ENCODE measurements at regions not wholly inside any gene's neighbourhood (a gene's known extent, or its start where the extent isn't known, plus 50 kb on each side); places are given as distances from the start of the nearest gene placed in this dataset.

- no peak for DNase-seq (ENCODE audit: low read depth in 1 of 2, low spot score in 2 of 2)
- Histone ChIP-seq H3K4ac (replicated peaks; ENCODE audit: insufficient read length, low read depth, low read length) (no peak overlapping the region), H2BK15ac (ENCODE audit: low read length) (no peak overlapping the region), H3K4me3 (ENCODE audit: extremely low read depth in 1 of 4, insufficient read depth in 2 of 4, low read depth in 3 of 4, low read length in 4 of 4) (no peak overlapping the region), H2BK120ac (replicated peaks; ENCODE audit: low read depth, low read length) (no peak overlapping the region), H4K91ac (replicated peaks; ENCODE audit: insufficient read length, low read length) (no peak overlapping the region), H3K79me2 (ENCODE audit: control insufficient read depth in 1 of 2, insufficient read depth in 2 of 2, low read length in 2 of 2) (no peaks in the 10 kb centered on the region), H3K36me3 (ENCODE audit: control insufficient read depth in 2 of 4, insufficient read depth in 4 of 4, low read length in 3 of 4) (no peaks in the 10 kb centered on the region), H3K4me1 (replicated peaks in 1 of 4; ENCODE audit: control insufficient read depth in 3 of 4, insufficient read depth in 4 of 4, low read length in 3 of 4) (peaks cover 3 to 15% (median 12%) of the 10 kb centered on the region in 4 experiments; a peak in 6 of 7 replicates), H2AK5ac (ENCODE audit: low read depth, low read length) (no peak overlapping the region), H3K56ac (replicated peaks; ENCODE audit: insufficient read length, low read depth, low read length) (no peak overlapping the region), H3K18ac (ENCODE audit: extremely low read depth, low read length) (no peak overlapping the region), H3K23ac (ENCODE audit: insufficient read length) (no peak overlapping the region), H4K5ac (ENCODE audit: insufficient read length, low read depth, low read length) (no peak overlapping the region), H3K9me3 (ENCODE audit: insufficient read depth in 2 of 2, low read depth in 1 of 2, low read length in 1 of 2) (no peaks in the 10 kb centered on the region), H3K14ac (ENCODE audit: insufficient read length) (no peak overlapping the region), H3K23me2 (ENCODE audit: low read depth, low read length) (no peaks in the 10 kb centered on the region), H2BK5ac (ENCODE audit: low read depth, low read length) (no peak overlapping the region), H2AFZ (ENCODE audit: low read length) (no peak overlapping the region), H3K27ac (ENCODE audit: low read depth, low read length) (no peak overlapping the region), H2BK20ac (ENCODE audit: low read length) (no peak overlapping the region), H3K27me3 (replicated peaks in 1 of 4; ENCODE audit: control insufficient read depth in 3 of 4, extremely low read depth in 1 of 4, insufficient read depth in 3 of 4, low read length in 3 of 4) (peaks cover 0 to 10% (median 8%) of the 10 kb centered on the region in 4 experiments; a peak in 5 of 7 replicates), H4K8ac (ENCODE audit: extremely low read depth, insufficient read depth, low read length) (no peak overlapping the region), H2BK12ac (ENCODE audit: low read depth, low read length) (no peak overlapping the region), H3K9ac (replicated peaks in 1 of 4; ENCODE audit: extremely low read depth in 1 of 4, low read depth in 3 of 4, low read length in 3 of 4) (no peak overlapping the region), H4K20me1 (replicated peaks in 1 of 2; ENCODE audit: control insufficient read depth in 1 of 2, insufficient read depth in 2 of 2, low read length in 2 of 2) (no peaks in the 10 kb centered on the region), H3K4me2 (ENCODE audit: insufficient read depth in 1 of 2, low read depth in 2 of 2, low read length in 2 of 2) (peak overlapping the region in 1 of 2 experiments; percentile 84; a peak in 2 of 4 replicates), H3K79me1 (ENCODE audit: low read depth, low read length) (no peaks in the 10 kb centered on the region)
- no peak for FAIRE-seq
- ChIA-PET POLR2A (ENCODE audit: partially characterized antibody) (interaction anchor here (0.6 kb wide), 1 partner anchor 17 kb away, joined by 3 read pairs; no protein-coding TSS in a partner anchor), CTCF (ENCODE audit: partially characterized antibody) (interaction anchor here (0.7 kb wide), 1 partner anchor 23 kb away, joined by 3 read pairs; no protein-coding TSS in a partner anchor)
- TF ChIP-seq TEAD4 (IDR thresholded peaks at IDR 0.05; ENCODE audit: low read depth, low read length) (no peak), RAD21 (IDR thresholded peaks at IDR 0.05 in 1 of 2, conservative IDR thresholded peaks at IDR 0.05 in 1 of 2; ENCODE audit: low read depth in 2 of 2, low read length in 2 of 2) (no peak), SP2 (IDR thresholded peaks at IDR 0.05; ENCODE audit: low read length) (no peak), SRF (IDR thresholded peaks at IDR 0.05; ENCODE audit: low read depth, low read length) (no peak)
- WGBS, 2 experiments (ENCODE audit: extremely low coverage in 1 of 2, insufficient coverage in 1 of 2, insufficient read length in 1 of 2, insufficient replicate concordance in 2 of 2, low coverage in 1 of 2, low lambda C conversion rate in 2 of 2, missing lambda C conversion rate in 1 of 2), result 73% methylated on average over 4 of the region's 6 CpGs; no CpG with 5 or more reads in 1 of the 2 experiments
These were observed 171.0 kb upstream of the TBL1X start for GRCh38 chrX:9293903-9294302.
